Hematopoietic multipotent progenitor cell treated with erythropoietin and hydrocortisone succinate and interleukin-3 and kit ligand, for 4 days (in vitro differentiated cells): ENCODE measurements at regions not wholly inside any gene's neighbourhood (a gene's known extent, or its start where the extent isn't known, plus 50 kb on each side); places are given as distances from the start of the nearest gene placed in this dataset.
A peak's percentile ranks its signal among the peaks of the same experiment; 100 is the strongest.
"Not testable (repeated sequence)": the region's sequence is repeated elsewhere in the genome, so short reads cannot be mapped to it uniquely, and the experiment has no call there.

Source experiments
- DNase-seq: peaks from one replicate; pipeline ENCODE4 v3.0.0-alpha.2; 2015

- no peak for DNase-seq
Measured at GRCh38 chr5:142221091-142221860, 103.5 kb downstream of the SPRY4 start.

- DNase-seq: no peak
Measured at GRCh38 chr5:142219146-142219545, 105.7 kb downstream of the SPRY4 start.

- no peak for DNase-seq
Measured at GRCh38 chr5:142216931-142217330, 107.9 kb downstream of the SPRY4 start.

DNA sequence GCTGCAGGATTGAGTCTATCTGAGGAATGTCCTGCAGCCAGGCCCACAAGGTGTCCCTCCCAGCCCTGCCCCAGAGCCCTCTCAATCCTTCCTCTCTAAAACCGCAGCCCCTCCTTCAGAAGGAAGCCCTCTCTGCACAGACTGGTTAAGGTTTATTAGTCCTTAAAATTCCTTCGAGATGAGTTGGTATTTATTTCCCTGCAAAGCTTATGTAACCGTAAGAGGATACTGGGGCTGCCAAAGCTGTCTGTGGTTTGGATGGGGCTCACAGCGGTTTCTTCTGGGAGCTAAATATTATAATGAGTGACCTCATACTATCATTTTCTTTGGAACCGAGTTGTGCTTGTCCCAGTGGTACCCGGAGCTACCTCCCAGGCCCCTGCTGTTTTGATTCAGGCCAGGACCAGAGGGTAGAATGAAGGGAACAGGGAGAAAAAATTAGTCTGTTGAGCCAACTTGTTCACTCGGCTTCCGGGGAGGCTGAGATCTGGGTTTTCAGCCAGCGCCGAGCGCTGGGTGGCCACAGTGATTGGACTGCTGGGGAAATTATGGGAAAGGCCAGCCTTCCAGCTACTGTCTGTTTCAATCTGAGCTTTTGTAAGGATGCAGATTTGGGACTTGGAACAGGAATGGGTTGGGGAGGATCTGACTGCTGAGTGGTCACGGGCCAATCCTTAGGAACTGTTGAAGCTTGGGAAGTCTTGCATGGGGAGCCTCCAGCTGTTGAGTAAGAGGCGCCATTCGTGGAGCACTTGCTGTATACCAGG is 107.5 kb downstream of the NDFIP1 start:
- DNase-seq: no peak

DNA sequence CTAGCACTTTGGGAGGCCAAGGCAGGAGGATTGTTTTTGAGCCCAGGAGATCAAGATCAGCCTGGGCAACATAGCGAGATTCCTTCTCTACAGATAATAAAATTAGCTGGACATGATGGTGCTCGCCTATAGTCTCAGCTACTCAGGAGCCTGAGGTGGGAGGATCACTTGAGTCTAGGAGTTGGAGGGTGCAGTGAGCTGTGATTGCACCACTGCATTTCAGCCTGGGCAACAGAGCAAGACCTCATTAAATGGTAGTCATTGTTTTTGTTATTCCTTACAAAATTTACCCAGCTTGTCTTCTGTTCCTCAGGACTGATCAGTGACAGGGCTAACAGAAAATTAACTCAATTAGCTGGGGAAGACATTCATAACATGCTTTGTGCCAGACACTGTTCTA is 104.5 kb downstream of the NDFIP1 start:
- no peak for DNase-seq

- DNase-seq: no peak
Measured at GRCh38 chr5:142211918-142212317, 103.3 kb downstream of the NDFIP1 start.

DNA sequence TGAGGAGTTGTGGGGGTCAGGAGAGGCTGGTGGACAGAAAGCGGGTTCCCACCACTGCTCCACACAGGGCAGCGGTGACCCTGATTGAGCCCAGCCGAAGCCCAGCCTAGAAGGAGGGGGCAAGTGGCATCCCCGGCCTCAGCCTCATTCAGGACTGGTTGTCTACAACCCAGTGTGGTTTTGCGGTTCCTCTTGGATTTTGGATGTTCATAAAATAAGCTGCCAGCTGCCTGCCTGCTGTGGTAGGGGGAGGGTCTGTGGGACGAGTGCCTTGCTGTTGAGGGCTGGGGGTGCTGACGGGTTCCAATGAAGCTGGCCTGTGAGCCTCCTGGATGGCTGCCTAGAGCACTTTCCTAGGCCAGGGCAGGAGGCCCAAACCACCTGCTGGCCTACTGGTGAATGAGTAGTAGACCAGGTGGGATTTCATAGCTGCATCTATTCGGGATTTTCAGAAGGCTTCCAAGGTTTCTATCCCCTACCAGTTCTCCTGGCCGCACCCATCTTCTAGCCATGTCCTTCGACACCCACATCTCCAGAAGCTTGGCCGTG is 102.4 kb downstream of the NDFIP1 start:
- no peak for DNase-seq

GRCh38 chr5:142210011-142210410 is 101.4 kb downstream of the NDFIP1 start:
- no peak for DNase-seq

- no peak for DNase-seq
Measured at GRCh38 chr5:142208777-142209312, 100.3 kb downstream of the NDFIP1 start.

DNA sequence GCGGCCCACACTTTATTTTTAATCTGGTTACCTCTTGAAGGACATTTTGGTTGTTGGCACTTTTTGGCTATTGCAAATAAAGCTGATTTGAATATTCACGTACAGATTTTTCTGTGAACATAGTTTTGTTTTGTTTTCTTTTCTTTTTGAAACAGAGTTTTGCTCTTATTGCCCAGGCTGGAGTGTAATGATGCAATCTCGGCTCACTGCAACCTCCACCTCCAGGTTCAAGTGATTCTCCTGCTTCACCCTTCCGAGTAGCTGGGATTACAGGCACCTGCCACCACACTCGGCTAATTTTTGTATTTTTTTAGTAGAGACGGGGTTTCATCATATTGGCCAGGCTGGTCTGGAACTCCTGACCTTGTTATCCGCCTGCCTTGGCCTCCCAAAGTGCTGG is 99.7 kb downstream of the NDFIP1 start:
- DNase-seq: not testable (repeated sequence)

DNA sequence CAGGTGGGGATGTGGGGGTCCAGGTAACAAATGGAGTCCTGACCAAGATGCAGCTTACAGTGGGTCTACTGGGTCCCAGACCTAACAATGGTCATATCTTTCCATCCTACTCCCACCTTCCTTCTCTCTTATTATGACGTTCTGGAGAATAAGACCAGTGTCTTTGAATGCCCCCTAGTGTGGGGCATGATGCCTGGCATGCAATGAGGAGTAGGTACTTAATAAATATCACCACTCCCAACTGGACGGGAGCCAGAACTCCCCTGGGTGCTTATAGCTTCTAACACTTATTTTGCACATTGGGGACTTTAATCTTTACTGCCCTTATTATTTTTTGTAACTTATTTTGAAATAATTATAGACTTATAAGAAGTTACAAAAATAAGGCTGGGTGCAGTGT is 98.2 kb downstream of the NDFIP1 start:
- DNase-seq: peak; percentile 25

- no peak for DNase-seq
Measured at GRCh38 chr5:142204219-142204618, 95.6 kb downstream of the NDFIP1 start.
